ENCODE measurements at regions not wholly inside any gene's neighbourhood (a gene's known extent, or its start where the extent isn't known, plus 50 kb on each side); places are given as distances from the start of the nearest gene placed in this dataset.
"Not testable (repeated sequence)": the region's sequence is repeated elsewhere in the genome, so short reads cannot be mapped to it uniquely, and the experiment has no call there.

DNA sequence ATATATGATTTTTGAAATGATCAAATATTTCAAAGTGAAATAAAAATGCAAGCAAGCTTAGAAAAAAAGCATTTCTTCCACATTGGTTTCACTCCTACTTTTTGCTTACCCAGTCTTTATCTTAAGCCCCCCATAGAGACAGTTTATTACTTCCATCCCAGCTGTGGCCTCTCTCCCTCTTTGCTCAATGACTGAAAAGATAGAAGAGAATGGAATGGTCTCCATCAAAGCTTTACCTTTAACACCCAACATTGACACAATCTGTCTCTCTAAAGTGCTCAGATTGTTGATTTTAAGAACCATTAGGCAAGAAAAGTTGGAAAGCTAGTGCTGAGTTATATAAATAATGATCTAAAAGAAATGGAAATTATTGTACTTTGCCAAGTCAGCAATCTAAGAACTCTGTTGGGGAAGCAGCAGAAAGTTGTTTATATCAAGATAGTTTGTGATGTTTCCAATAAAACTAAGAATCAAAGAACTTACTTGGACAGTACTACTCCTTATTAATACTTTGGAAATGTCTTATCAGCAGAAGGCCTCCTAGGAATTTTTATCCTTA lies 277.5 kb upstream of the NREP start:
- no peak for TF ChIP-seq POLR2A (IDR thresholded peaks at IDR 0.05; ENCODE audit: extremely low read depth, insufficient read length)
- no peak for TF ChIP-seq MYC (IDR thresholded peaks at IDR 0.05; ENCODE audit: low read depth, low read length)
- TF ChIP-seq, protein P1, sequence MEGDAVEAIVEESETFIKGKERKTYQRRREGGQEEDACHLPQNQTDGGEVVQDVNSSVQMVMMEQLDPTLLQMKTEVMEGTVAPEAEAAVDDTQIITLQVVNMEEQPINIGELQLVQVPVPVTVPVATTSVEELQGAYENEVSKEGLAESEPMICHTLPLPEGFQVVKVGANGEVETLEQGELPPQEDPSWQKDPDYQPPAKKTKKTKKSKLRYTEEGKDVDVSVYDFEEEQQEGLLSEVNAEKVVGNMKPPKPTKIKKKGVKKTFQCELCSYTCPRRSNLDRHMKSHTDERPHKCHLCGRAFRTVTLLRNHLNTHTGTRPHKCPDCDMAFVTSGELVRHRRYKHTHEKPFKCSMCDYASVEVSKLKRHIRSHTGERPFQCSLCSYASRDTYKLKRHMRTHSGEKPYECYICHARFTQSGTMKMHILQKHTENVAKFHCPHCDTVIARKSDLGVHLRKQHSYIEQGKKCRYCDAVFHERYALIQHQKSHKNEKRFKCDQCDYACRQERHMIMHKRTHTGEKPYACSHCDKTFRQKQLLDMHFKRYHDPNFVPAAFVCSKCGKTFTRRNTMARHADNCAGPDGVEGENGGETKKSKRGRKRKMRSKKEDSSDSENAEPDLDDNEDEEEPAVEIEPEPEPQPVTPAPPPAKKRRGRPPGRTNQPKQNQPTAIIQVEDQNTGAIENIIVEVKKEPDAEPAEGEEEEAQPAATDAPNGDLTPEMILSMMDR (IDR thresholded peaks at IDR 0.05; ENCODE audit: low read depth, low read length): no peak
- TF ChIP-seq, protein P2, sequence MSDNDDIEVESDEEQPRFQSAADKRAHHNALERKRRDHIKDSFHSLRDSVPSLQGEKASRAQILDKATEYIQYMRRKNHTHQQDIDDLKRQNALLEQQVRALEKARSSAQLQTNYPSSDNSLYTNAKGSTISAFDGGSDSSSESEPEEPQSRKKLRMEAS (IDR thresholded peaks at IDR 0.05; ENCODE audit: low read depth, low read length): no peak
- no peak for DNase-seq (ENCODE audit: low read depth)
- no peak overlapping the region for H3K4me3 ChIP-seq (ENCODE audit: low read depth, low read length)

DNA sequence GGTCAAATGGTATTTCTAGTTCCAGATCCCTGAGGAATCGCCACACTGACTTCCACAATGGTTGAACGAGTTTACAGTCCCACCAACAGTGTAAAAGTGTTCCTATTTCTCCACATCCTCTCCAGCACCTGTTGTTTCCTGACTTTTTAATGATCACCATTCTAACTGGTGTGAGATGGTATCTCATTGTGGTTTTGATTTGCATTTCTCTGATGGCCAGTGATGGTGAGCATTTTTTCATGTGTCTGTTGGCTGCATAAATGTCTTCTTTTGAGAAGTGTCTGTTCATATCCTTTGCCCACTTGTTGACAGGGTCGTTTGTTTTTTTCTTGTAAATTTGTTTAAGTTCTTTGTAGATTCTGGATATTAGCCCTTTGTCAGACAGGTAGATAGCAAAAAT lies 269.9 kb upstream of the NREP start:
- not testable (repeated sequence) for DNase-seq (ENCODE audit: low read depth); H3K4me3 ChIP-seq (ENCODE audit: low read depth, low read length)

DNA sequence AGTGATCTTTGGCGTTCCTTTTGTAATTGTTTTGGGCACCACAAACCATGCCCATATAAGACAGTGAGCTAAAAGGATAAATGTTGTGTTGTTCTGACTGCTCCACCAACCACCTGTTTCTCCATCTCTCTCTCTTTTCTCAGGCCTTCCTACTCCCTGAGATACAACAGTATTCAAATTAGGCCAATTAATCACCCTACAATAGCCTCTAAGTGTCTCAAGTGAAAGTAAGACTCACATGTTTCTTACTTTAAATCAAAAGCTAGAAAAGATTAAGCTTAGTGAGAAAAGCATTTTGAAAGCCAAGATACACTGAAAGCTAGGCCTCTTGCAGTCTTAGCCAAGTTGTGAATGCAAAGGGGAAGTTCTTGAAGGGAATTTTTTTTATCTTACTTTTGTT lies 268.8 kb upstream of the NREP start:
- DNase-seq (ENCODE audit: low read depth): no peak
- TF ChIP-seq POLR2A (IDR thresholded peaks at IDR 0.05; ENCODE audit: extremely low read depth, insufficient read length): no peak
- TF ChIP-seq, protein P1 (IDR thresholded peaks at IDR 0.05; ENCODE audit: low read depth, low read length): no peak
- TF ChIP-seq MYC (IDR thresholded peaks at IDR 0.05; ENCODE audit: low read depth, low read length): no peak
- TF ChIP-seq, protein P2 (IDR thresholded peaks at IDR 0.05; ENCODE audit: low read depth, low read length): no peak
- no peak overlapping the region for H3K4me3 ChIP-seq (ENCODE audit: low read depth, low read length)

DNA sequence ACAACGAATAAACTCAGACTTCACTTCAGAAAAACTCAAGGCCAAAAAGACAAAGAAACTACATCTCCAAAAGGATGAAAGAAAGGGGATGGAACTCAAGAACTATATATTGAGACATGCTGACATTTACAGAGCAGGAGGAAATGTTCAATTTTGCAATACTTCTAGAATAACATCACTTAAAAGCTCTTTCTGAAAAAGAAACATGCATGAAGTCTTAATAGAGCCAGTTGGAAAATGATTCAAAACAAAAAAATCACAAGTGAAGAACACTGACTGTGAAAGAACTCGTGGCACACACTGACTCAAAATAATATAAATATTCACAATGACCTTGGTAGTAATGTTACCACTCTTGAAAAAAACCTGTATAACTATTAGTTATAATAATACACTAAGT lies 267.8 kb upstream of the NREP start:
- no peak overlapping the region for H3K4me3 ChIP-seq (ENCODE audit: low read depth, low read length)
- TF ChIP-seq, protein P2 (IDR thresholded peaks at IDR 0.05; ENCODE audit: low read depth, low read length): no peak
- TF ChIP-seq POLR2A (IDR thresholded peaks at IDR 0.05; ENCODE audit: extremely low read depth, insufficient read length) (no peak), MYC (IDR thresholded peaks at IDR 0.05; ENCODE audit: low read depth, low read length) (no peak)
- TF ChIP-seq, protein P1 (IDR thresholded peaks at IDR 0.05; ENCODE audit: low read depth, low read length): no peak
- no peak for DNase-seq (ENCODE audit: low read depth)

DNA sequence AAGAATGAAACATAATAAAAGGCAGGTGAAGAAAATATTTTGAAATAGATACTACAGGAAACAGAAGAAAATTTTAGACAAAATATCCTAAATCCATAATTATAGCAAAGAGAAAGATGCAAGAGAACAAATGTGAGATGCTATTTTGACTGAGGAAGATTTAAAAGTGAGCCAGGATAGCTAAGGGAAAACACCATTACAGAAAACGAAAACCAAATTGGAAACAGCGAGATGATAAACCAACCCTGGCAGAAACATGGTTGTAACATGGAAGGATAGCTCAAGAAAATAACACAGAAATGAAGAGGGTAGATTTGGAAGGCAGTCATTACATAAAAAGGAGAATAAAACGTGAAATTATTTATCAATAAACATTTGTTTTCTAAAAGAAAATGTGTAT lies 267.2 kb upstream of the NREP start:
- H3K4me3 ChIP-seq (ENCODE audit: low read depth, low read length): no peak overlapping the region
- TF ChIP-seq MYC (IDR thresholded peaks at IDR 0.05; ENCODE audit: low read depth, low read length) (no peak), POLR2A (IDR thresholded peaks at IDR 0.05; ENCODE audit: extremely low read depth, insufficient read length) (no peak)
- TF ChIP-seq, protein P2 (IDR thresholded peaks at IDR 0.05; ENCODE audit: low read depth, low read length): no peak
- TF ChIP-seq, protein P1 (IDR thresholded peaks at IDR 0.05; ENCODE audit: low read depth, low read length): no peak
- no peak for DNase-seq (ENCODE audit: low read depth)

DNA sequence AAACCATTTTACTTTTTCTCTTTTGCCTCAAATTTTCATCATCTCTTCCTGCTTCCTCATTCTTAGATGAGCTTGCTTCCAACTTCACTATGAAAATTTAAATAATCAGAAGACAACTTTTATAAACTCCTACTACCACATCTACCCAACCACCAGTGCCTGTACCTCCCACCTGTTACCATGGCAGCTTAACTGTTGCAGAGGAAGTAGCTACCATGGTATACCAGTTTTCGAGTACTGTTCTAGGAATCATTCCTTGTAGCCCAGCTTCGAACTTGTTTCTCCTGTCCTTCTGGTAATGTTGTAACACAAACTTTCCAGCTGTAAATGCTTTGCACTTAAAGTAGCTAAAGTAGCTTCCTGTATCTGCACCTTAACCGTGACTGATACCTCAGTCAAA lies 266.8 kb upstream of the NREP start:
- no peak for TF ChIP-seq MYC (IDR thresholded peaks at IDR 0.05; ENCODE audit: low read depth, low read length)
- TF ChIP-seq, protein P1 (IDR thresholded peaks at IDR 0.05; ENCODE audit: low read depth, low read length): no peak
- TF ChIP-seq, protein P2 (IDR thresholded peaks at IDR 0.05; ENCODE audit: low read depth, low read length): no peak
- TF ChIP-seq POLR2A (IDR thresholded peaks at IDR 0.05; ENCODE audit: extremely low read depth, insufficient read length): no peak
- DNase-seq (ENCODE audit: low read depth): no peak
- H3K4me3 ChIP-seq (ENCODE audit: low read depth, low read length): no peak overlapping the region
